ENCODE measurements at regions not wholly inside any gene's neighbourhood (a gene's known extent, or its start where the extent isn't known, plus 50 kb on each side); places are given as distances from the start of the nearest gene placed in this dataset.

GRCh38 chr16:9434659-9435058 lies 343.2 kb downstream of the HAPSTR1 start:
- no peaks in the 10 kb centered on the region for H3K27me3 ChIP-seq
- H3K36me3 ChIP-seq (replicated peaks in 1 of 2; ENCODE audit: insufficient read depth in 1 of 2, low read depth in 2 of 2) = no peaks in the 10 kb centered on the region
- DNase-seq (no peak), ATAC-seq (no peak)
- H3K4me1 ChIP-seq = no peaks in the 10 kb centered on the region
- no peak overlapping the region for H3K4me3 ChIP-seq
- H3K27ac ChIP-seq = no peak overlapping the region
- 50 to 58% methylated on average over 2 of the region's 2 CpGs for WGBS, 2 donors
- H3K9me3 ChIP-seq = no peaks in the 10 kb centered on the region
- no peak for TF ChIP-seq POLR2A (IDR thresholded peaks at IDR 0.05)
- TF ChIP-seq, protein P1, sequence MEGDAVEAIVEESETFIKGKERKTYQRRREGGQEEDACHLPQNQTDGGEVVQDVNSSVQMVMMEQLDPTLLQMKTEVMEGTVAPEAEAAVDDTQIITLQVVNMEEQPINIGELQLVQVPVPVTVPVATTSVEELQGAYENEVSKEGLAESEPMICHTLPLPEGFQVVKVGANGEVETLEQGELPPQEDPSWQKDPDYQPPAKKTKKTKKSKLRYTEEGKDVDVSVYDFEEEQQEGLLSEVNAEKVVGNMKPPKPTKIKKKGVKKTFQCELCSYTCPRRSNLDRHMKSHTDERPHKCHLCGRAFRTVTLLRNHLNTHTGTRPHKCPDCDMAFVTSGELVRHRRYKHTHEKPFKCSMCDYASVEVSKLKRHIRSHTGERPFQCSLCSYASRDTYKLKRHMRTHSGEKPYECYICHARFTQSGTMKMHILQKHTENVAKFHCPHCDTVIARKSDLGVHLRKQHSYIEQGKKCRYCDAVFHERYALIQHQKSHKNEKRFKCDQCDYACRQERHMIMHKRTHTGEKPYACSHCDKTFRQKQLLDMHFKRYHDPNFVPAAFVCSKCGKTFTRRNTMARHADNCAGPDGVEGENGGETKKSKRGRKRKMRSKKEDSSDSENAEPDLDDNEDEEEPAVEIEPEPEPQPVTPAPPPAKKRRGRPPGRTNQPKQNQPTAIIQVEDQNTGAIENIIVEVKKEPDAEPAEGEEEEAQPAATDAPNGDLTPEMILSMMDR (IDR thresholded peaks at IDR 0.05) = no peak
- intact Hi-C loops (cut with DNase I) = no loop called here

DNA sequence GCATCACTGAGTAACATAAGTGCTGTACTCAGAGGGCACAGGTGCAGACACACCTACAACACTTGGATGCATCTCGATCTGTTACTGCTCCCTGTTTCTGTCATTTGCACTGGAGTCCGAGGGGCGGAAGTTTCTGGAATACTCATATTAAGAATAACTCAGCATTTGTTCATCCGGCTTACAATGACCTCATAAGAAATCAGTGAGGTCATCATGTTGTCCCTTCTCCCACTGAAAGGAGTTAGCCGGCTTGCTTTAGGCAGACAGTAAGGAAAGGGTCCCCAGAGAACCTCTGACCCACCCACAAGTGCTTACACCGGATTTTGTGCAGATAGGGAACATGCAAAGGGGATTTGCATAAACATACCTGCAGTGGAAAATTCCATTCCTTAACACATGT lies 344.7 kb downstream of the HAPSTR1 start:
- intact Hi-C loops (cut with DNase I) = no loop called here
- H3K27me3 ChIP-seq = no peaks in the 10 kb centered on the region
- peaks cover 6% of the 10 kb centered on the region for H3K4me1 ChIP-seq
- DNase-seq (no peak), ATAC-seq (no peak)
- H3K36me3 ChIP-seq (replicated peaks in 1 of 2; ENCODE audit: insufficient read depth in 1 of 2, low read depth in 2 of 2) = no peaks in the 10 kb centered on the region
- H3K9me3 ChIP-seq = no peaks in the 10 kb centered on the region
- no peak overlapping the region for H3K4me3 ChIP-seq
- 93 to 98% methylated on average over 6 of the region's 6 CpGs for WGBS, 2 donors
- H3K27ac ChIP-seq = no peak overlapping the region
- TF ChIP-seq, protein P1 (IDR thresholded peaks at IDR 0.05) = no peak

DNA sequence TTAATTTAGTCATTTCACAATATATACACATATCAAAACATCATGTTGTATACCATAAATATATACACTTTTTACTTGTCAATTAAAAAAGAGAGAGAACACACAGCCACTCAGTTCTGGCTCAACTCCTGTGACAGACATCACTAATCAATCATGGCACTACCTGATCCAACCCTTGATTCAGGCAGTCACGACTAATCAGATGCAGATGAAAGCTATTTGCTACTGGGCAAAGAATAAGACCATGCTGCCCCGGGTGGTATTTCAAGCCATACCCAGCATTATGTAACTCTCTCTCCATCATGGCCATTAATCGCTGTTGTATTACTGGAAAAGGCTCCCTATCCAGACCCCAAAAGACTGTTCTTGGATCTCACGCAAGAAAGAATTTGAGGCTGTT lies 345.7 kb downstream of the HAPSTR1 start:
- no peaks in the 10 kb centered on the region for H3K27me3 ChIP-seq
- TF ChIP-seq, protein P1 (IDR thresholded peaks at IDR 0.05) = no peak
- no peak for TF ChIP-seq POLR2A (IDR thresholded peaks at IDR 0.05)
- H3K4me1 ChIP-seq = peaks cover 7% of the 10 kb centered on the region
- H3K36me3 ChIP-seq (replicated peaks in 1 of 2; ENCODE audit: insufficient read depth in 1 of 2, low read depth in 2 of 2) = no peaks in the 10 kb centered on the region
- intact Hi-C loops (cut with DNase I) = no loop called here
- WGBS, 2 donors = 81 to 86% methylated on average over 4 of the region's 4 CpGs
- H3K9me3 ChIP-seq = no peaks in the 10 kb centered on the region
- H3K4me3 ChIP-seq = no peak overlapping the region
- H3K27ac ChIP-seq = no peak overlapping the region
- DNase-seq (no peak), ATAC-seq (peak; percentile 30)

DNA sequence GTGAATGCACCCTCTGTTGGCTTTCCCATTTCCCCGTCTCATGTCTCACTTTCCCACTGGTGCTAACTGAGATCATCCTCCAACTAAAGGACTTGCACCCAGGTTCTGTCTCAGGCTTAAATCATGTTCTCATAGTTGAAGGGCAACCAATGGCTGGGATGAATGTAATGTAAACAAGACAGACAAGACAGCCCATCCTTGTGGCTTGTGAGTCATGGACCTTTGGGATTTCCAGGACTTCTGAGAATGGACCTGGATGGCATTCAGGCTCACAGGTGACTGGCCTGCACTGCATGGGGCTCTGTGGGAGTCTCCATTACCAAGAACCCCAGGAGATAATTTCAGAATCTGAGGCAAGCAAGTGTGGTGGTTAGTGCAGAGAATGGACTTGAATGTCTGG lies 347.5 kb downstream of the HAPSTR1 start:
- Histone ChIP-seq H3K27ac (no peak overlapping the region), H3K4me1 (peaks cover 7% of the 10 kb centered on the region), H3K27me3 (no peaks in the 10 kb centered on the region), H3K4me3 (no peak overlapping the region), H3K9me3 (no peaks in the 10 kb centered on the region), H3K36me3 (replicated peaks in 1 of 2; ENCODE audit: insufficient read depth in 1 of 2, low read depth in 2 of 2) (no peaks in the 10 kb centered on the region)
- intact Hi-C loops (cut with DNase I) = no loop called here
- TF ChIP-seq, protein P1 (IDR thresholded peaks at IDR 0.05) = no peak
- no peak for TF ChIP-seq POLR2A (IDR thresholded peaks at IDR 0.05)
- ATAC-seq = no peak
- WGBS, 2 donors = 100% methylated on average over 1 of the region's 1 CpG
- no peak for DNase-seq

- no peak overlapping the region for H3K27ac ChIP-seq
- no peak overlapping the region for H3K4me3 ChIP-seq
- WGBS, 2 donors = 22 to 25% methylated on average over 4 of the region's 4 CpGs
- TF ChIP-seq, protein P1 (IDR thresholded peaks at IDR 0.05) = no peak
- no peak for TF ChIP-seq POLR2A (IDR thresholded peaks at IDR 0.05)
- no peaks in the 10 kb centered on the region for H3K36me3 ChIP-seq (replicated peaks in 1 of 2; ENCODE audit: insufficient read depth in 1 of 2, low read depth in 2 of 2)
- no peaks in the 10 kb centered on the region for H3K9me3 ChIP-seq
- peaks cover 7% of the 10 kb centered on the region for H3K4me1 ChIP-seq
- no peaks in the 10 kb centered on the region for H3K27me3 ChIP-seq
- DNase-seq = peak in 1 of 4 donors; percentile 16
- ATAC-seq = peak; percentile 30
- intact Hi-C loops (cut with DNase I) = no loop called here
Observed at GRCh38 chr16:9441012-9441411, 349.6 kb downstream of the HAPSTR1 start.

Measured in body of pancreas (tissue), 4 donors.